SU-DHL-6 (cell line): ENCODE measurements at regions not wholly inside any gene's neighbourhood (a gene's known extent, or its start where the extent isn't known, plus 50 kb on each side); places are given as distances from the start of the nearest gene placed in this dataset.

Experiments used
- H2AFZ ChIP-seq: fragments of 200-600 bp; sonication (generic); 2 replicates; pipeline ENCODE4 v1.6.1; 2014; ENCODE audit warnings: low read depth, mild to moderate bottlenecking, moderate library complexity, mixed read lengths, antibody characterized with exemption, low read length; ENCODE audit not compliant: severe bottlenecking
- H3F3A ChIP-seq: fragments of 200-600 bp; shearing (Covaris generic); 2 replicates; pipeline ENCODE4 v1.6.0; 2016; ENCODE audit warnings: antibody characterized with exemption, mild to moderate bottlenecking; ENCODE audit not compliant: insufficient read depth
- H3K27ac ChIP-seq: fragments of 200-600 bp; sonication (generic); 2 replicates; pipeline ENCODE4 v1.5.1; 2016; ENCODE audit warnings: low read depth, mild to moderate bottlenecking, low read length, moderate library complexity, mixed read lengths
- H3K27me3 ChIP-seq: fragments of 200-600 bp; sonication (generic), shearing (Covaris generic); 2 replicates; pipeline ENCODE4 v1.6.0; 2014; ENCODE audit warnings: mild to moderate bottlenecking, low read length
- H3K36me3 ChIP-seq: fragments of 200-600 bp; sonication (generic); 2 replicates; pipeline ENCODE4 v1.6.1; 2014; ENCODE audit warnings: mild to moderate bottlenecking, low read length, mixed read lengths
- H3K4me2 ChIP-seq: fragments of 300-600, 200-600 bp; shearing (Covaris generic), sonication (generic); 2 replicates; pipeline ENCODE4 v1.6.0; 2014; ENCODE audit warnings: low read length, low read depth, mild to moderate bottlenecking; ENCODE audit not compliant: poor library complexity, severe bottlenecking
- H3K4me3 ChIP-seq: fragments of 200-600 bp; sonication (generic); 2 replicates; pipeline ENCODE4 v1.5.1; 2014; ENCODE audit warnings: antibody characterized with exemption, low read length, mild to moderate bottlenecking, mixed read lengths; ENCODE audit not compliant: insufficient read depth, poor library complexity, severe bottlenecking
- H3K79me2 ChIP-seq: fragments of 200-600 bp; sonication (generic); 2 replicates; pipeline ENCODE4 v1.6.1; 2014; ENCODE audit warnings: mild to moderate bottlenecking, low read length, moderate library complexity; ENCODE audit not compliant: insufficient read depth
- H3K9ac ChIP-seq: fragments of 200-600 bp; sonication (generic); 2 replicates; pipeline ENCODE4 v1.7.0; 2014; ENCODE audit warnings: mild to moderate bottlenecking, low read length
- H3K9me2 ChIP-seq: fragments of 200-600 bp; sonication (generic); replicated peaks from 2 replicates; pipeline ENCODE4 v1.6.1; 2014; ENCODE audit warnings: low read length; ENCODE audit not compliant: insufficient read depth
- H3K9me3 ChIP-seq: fragments of 200-600 bp; sonication (generic); 2 replicates; pipeline ENCODE4 v1.6.1; 2014; ENCODE audit warnings: low read length, mixed read lengths; ENCODE audit not compliant: insufficient read depth
- H4K20me1 ChIP-seq: fragments of 200-600 bp; sonication (generic); 2 replicates; pipeline ENCODE4 v1.6.1; 2014; ENCODE audit warnings: low read depth, mild to moderate bottlenecking, antibody characterized with exemption, low read length, moderate library complexity, mixed read lengths
- EZH2phosphoT487 ChIP-seq: fragments of 200-600 bp; sonication (generic), shearing (Covaris generic); conservative IDR thresholded peaks from 2 replicates; pipeline ENCODE4 v1.6.1; 2018; ENCODE audit warnings: mild to moderate bottlenecking, antibody characterized with exemption, low read length, moderate library complexity, mixed read lengths
- TF ChIP-seq, protein P1 (sequence below): fragments of 200-600 bp; sonication (generic); IDR thresholded peaks from one replicate; pipeline ENCODE4 v1.5.1; 2017; ENCODE audit warnings: antibody characterized with exemption, mild to moderate bottlenecking, low read length, moderate library complexity; ENCODE audit not compliant: insufficient read depth, poor library complexity, severe bottlenecking

- Histone ChIP-seq H3K9me2 (0 out of 2 replicates have a peak, but pooled peaks cover 4% of the 10 kb centered on the region), H3K9ac (no peak overlapping the region), H3K4me2 (no peak overlapping the region), H3K27ac (no peak overlapping the region), H3F3A (no peaks in the 10 kb centered on the region), H3K9me3 (no peaks in the 10 kb centered on the region), H4K20me1 (no peaks in the 10 kb centered on the region), H3K4me3 (no peak overlapping the region), H3K27me3 (no peaks in the 10 kb centered on the region), H3K36me3 (no peaks in the 10 kb centered on the region), H3K79me2 (no peaks in the 10 kb centered on the region), H2AFZ (no peak overlapping the region)
- TF ChIP-seq, protein P1, sequence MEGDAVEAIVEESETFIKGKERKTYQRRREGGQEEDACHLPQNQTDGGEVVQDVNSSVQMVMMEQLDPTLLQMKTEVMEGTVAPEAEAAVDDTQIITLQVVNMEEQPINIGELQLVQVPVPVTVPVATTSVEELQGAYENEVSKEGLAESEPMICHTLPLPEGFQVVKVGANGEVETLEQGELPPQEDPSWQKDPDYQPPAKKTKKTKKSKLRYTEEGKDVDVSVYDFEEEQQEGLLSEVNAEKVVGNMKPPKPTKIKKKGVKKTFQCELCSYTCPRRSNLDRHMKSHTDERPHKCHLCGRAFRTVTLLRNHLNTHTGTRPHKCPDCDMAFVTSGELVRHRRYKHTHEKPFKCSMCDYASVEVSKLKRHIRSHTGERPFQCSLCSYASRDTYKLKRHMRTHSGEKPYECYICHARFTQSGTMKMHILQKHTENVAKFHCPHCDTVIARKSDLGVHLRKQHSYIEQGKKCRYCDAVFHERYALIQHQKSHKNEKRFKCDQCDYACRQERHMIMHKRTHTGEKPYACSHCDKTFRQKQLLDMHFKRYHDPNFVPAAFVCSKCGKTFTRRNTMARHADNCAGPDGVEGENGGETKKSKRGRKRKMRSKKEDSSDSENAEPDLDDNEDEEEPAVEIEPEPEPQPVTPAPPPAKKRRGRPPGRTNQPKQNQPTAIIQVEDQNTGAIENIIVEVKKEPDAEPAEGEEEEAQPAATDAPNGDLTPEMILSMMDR, result no peak
- TF ChIP-seq EZH2phosphoT487, result no peak
These were observed 476.5 kb downstream of the GPAM start for GRCh38 chr10:111707076-111707475.

- no peak overlapping the region for H3K27ac ChIP-seq
These were observed 474.0 kb downstream of the GPAM start for GRCh38 chr10:111709603-111710002.

GRCh38 chr10:111716032-111716431 is 467.5 kb downstream of the GPAM start:
- H3K9me2 ChIP-seq, result no peaks in the 10 kb centered on the region
- TF ChIP-seq, protein P1, result no peak
- TF ChIP-seq EZH2phosphoT487, result no peak
- no peaks in the 10 kb centered on the region for H3K27me3 ChIP-seq
- no peak overlapping the region for H2AFZ ChIP-seq
- no peaks in the 10 kb centered on the region for H4K20me1 ChIP-seq
- H3K4me2 ChIP-seq, result no peak overlapping the region
- H3K4me3 ChIP-seq, result no peak overlapping the region
- H3K36me3 ChIP-seq, result no peaks in the 10 kb centered on the region
- H3K79me2 ChIP-seq, result no peaks in the 10 kb centered on the region
- no peak overlapping the region for H3K27ac ChIP-seq
- peaks cover 17% of the 10 kb centered on the region; the same call in 1 of the 2 replicates for H3K9me3 ChIP-seq
- no peak overlapping the region for H3K9ac ChIP-seq
- no peaks in the 10 kb centered on the region for H3F3A ChIP-seq

More at GRCh38 chr10:111709603-111710002, 474.0 kb downstream of the GPAM start:
- no peak for TF ChIP-seq EZH2phosphoT487
- TF ChIP-seq, protein P1, result no peak
- H3K9me3 ChIP-seq, result peaks cover 10% of the 10 kb centered on the region; the same call in 1 of the 2 replicates
- no peaks in the 10 kb centered on the region for H3F3A ChIP-seq
- H2AFZ ChIP-seq, result no peak overlapping the region
- H3K9ac ChIP-seq, result no peak overlapping the region
- no peak overlapping the region for H3K4me2 ChIP-seq
- H3K27me3 ChIP-seq, result no peaks in the 10 kb centered on the region
- H4K20me1 ChIP-seq, result no peaks in the 10 kb centered on the region
- H3K79me2 ChIP-seq, result no peaks in the 10 kb centered on the region
- no peak overlapping the region for H3K4me3 ChIP-seq
- 0 out of 2 replicates have a peak, but pooled peaks cover 4% of the 10 kb centered on the region for H3K9me2 ChIP-seq
- H3K36me3 ChIP-seq, result no peaks in the 10 kb centered on the region

DNA sequence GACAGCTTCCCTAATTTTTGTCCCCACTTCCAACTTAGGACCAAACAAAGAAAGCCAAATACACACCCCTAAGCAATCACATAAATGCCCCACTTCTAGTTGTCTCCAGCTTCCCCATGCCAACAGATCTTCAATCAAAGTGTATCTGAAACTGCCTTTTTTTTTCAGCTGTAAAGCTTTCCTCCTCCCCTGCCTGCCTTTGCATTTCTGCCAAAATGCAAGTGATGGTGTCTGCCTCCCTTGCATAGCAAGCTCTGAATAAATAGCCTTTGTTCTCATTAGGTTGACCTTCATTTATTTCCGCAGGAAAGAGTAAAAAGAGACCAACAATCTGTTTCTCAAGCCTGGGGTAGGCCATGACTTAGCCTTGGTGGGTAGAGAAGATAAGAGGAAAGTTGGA is 459.4 kb downstream of the GPAM start:
- no peak overlapping the region for H3K4me3 ChIP-seq
- H3K9ac ChIP-seq, result no peak overlapping the region
- no peaks in the 10 kb centered on the region for H3K27me3 ChIP-seq
- no peaks in the 10 kb centered on the region for H3K9me2 ChIP-seq
- no peaks in the 10 kb centered on the region for H3K79me2 ChIP-seq
- H3K9me3 ChIP-seq, result no peaks in the 10 kb centered on the region
- no peaks in the 10 kb centered on the region for H3K36me3 ChIP-seq
- no peak overlapping the region for H3K4me2 ChIP-seq
- H2AFZ ChIP-seq, result no peak overlapping the region
- H3K27ac ChIP-seq, result no peak overlapping the region
- no peak for TF ChIP-seq EZH2phosphoT487
- no peaks in the 10 kb centered on the region for H4K20me1 ChIP-seq
- no peaks in the 10 kb centered on the region for H3F3A ChIP-seq
